HepG2 (cell line): ENCODE measurements at regions not wholly inside any gene's neighbourhood (a gene's known extent, or its start where the extent isn't known, plus 50 kb on each side); places are given as distances from the start of the nearest gene placed in this dataset.

Experiments
- ATRX ChIP-seq: sonication (generic); formaldehyde crosslinking; IDR thresholded peaks from 2 replicates; pipeline ENCODE4 v1.4.0; 2020; ENCODE audit warnings: missing genetic modification reagents, borderline replicate concordance
- ELF1 ChIP-seq: sonication (generic); formaldehyde crosslinking; IDR thresholded peaks from 2 replicates; pipeline ENCODE4 v1.4.0; 2020; ENCODE audit warnings: missing genetic modification reagents
- EZH2 ChIP-seq: conservative IDR thresholded peaks from 2 replicates; pipeline ENCODE4 v1.6.1; 2012; ENCODE audit warnings: mild to moderate bottlenecking, low read depth, low read length, moderate library complexity
- TF ChIP-seq, protein P1 (sequence below): sonication (generic); formaldehyde crosslinking; IDR thresholded peaks from 2 replicates; pipeline ENCODE4 v1.4.0; 2020; ENCODE audit warnings: missing genetic modification reagents
- TF ChIP-seq, protein P2 (sequence below): sonication (generic); formaldehyde crosslinking; IDR thresholded peaks from 2 replicates; pipeline ENCODE4 v1.5.0; 2020; ENCODE audit warnings: mild to moderate bottlenecking, missing genetic modification reagents, moderate library complexity
- TF ChIP-seq, protein P3 (sequence below): sonication (generic); formaldehyde crosslinking; conservative IDR thresholded peaks from 2 replicates; pipeline ENCODE4 v1.8.0; 2022; ENCODE audit warnings: missing genetic modification reagents

DNA sequence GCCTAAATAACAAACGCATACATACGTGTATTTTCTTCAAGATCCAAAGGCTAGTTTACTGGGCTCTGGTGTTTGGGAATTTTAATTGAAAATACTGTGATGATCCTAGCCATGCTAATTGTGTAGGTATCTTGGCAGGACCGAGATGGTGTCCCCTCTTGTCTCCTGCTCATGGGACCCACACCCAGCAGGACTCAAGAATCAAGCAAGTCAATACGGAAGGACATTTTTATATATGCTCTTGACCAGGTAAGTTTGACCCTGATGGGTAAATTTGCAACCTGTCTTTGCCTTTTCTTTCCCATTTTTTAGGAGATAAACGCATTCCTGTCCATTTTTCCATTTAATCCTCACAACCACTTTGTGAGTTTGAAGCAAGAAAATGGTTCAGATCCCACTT, 111.8 kb upstream of the MYCN start:
- TF ChIP-seq, protein P1, sequence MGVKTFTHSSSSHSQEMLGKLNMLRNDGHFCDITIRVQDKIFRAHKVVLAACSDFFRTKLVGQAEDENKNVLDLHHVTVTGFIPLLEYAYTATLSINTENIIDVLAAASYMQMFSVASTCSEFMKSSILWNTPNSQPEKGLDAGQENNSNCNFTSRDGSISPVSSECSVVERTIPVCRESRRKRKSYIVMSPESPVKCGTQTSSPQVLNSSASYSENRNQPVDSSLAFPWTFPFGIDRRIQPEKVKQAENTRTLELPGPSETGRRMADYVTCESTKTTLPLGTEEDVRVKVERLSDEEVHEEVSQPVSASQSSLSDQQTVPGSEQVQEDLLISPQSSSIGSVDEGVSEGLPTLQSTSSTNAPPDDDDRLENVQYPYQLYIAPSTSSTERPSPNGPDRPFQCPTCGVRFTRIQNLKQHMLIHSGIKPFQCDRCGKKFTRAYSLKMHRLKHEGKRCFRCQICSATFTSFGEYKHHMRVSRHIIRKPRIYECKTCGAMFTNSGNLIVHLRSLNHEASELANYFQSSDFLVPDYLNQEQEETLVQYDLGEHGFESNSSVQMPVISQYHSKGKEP = no peak
- TF ChIP-seq ATRX = no peak
- TF ChIP-seq, protein P2, sequence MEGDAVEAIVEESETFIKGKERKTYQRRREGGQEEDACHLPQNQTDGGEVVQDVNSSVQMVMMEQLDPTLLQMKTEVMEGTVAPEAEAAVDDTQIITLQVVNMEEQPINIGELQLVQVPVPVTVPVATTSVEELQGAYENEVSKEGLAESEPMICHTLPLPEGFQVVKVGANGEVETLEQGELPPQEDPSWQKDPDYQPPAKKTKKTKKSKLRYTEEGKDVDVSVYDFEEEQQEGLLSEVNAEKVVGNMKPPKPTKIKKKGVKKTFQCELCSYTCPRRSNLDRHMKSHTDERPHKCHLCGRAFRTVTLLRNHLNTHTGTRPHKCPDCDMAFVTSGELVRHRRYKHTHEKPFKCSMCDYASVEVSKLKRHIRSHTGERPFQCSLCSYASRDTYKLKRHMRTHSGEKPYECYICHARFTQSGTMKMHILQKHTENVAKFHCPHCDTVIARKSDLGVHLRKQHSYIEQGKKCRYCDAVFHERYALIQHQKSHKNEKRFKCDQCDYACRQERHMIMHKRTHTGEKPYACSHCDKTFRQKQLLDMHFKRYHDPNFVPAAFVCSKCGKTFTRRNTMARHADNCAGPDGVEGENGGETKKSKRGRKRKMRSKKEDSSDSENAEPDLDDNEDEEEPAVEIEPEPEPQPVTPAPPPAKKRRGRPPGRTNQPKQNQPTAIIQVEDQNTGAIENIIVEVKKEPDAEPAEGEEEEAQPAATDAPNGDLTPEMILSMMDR (CRISPR knock-in tag) = no peak
- no peak for TF ChIP-seq EZH2
- TF ChIP-seq, protein P3, sequence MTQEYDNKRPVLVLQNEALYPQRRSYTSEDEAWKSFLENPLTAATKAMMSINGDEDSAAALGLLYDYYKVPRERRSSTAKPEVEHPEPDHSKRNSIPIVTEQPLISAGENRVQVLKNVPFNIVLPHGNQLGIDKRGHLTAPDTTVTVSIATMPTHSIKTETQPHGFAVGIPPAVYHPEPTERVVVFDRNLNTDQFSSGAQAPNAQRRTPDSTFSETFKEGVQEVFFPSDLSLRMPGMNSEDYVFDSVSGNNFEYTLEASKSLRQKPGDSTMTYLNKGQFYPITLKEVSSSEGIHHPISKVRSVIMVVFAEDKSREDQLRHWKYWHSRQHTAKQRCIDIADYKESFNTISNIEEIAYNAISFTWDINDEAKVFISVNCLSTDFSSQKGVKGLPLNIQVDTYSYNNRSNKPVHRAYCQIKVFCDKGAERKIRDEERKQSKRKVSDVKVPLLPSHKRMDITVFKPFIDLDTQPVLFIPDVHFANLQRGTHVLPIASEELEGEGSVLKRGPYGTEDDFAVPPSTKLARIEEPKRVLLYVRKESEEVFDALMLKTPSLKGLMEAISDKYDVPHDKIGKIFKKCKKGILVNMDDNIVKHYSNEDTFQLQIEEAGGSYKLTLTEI (CRISPR knock-in tag) = no peak
- TF ChIP-seq ELF1 (CRISPR knock-in tag) = no peak
